GM19025 (cell line): ENCODE measurements at regions not wholly inside any gene's neighbourhood (a gene's known extent, or its start where the extent isn't known, plus 50 kb on each side); places are given as distances from the start of the nearest gene placed in this dataset.
"Not testable (repeated sequence)": the region's sequence is repeated elsewhere in the genome, so short reads cannot be mapped to it uniquely, and the experiment has no call there.

Experiments used
- ATAC-seq: cut with Tn5 transposase; IDR thresholded peaks from one replicate; pipeline ENCODE4 v1.9.1; 2021; ENCODE audit warnings: mild to moderate bottlenecking, low read depth, moderate library complexity; ENCODE audit not compliant: unreplicated experiment

DNA sequence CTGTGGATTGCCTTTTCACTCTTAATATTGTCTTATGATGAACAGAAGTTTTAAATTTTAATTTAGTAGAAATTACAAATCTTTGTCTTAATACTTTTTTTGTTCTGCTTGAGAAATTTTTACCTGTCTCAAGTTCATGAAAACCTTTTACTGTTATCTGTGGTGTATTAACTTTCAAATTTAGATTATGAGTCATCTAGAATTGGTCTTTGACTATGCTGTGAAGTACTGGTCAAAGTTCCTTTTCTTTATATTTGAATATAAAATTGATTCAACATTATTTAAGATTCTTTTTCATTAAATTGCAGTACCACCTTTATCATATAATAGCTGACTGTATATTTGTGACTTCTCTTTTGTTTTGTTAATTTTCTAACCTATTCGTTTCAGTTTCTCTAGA, 1385.5 kb upstream of the ZEB2 start:
- ATAC-seq = no peak

DNA sequence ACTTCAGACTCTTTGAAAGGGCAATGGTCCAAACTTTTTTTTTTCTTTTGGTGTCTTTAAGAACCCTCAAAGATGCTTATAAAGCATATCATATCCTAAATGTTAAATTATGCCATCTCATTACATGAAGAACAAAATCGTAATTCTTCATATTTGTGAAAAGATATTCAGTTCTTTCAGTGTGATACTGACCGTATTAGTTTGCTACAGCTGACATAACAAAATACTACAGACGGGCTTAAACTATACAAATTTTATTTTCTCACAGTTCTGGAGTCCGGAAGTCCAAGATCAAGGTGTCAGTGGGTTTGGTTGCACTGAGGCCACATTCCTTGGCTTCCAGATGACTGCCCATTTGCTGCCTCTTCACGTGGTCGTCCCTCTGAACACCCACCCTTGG, 1377.2 kb upstream of the ZEB2 start:
- no peak for ATAC-seq

DNA sequence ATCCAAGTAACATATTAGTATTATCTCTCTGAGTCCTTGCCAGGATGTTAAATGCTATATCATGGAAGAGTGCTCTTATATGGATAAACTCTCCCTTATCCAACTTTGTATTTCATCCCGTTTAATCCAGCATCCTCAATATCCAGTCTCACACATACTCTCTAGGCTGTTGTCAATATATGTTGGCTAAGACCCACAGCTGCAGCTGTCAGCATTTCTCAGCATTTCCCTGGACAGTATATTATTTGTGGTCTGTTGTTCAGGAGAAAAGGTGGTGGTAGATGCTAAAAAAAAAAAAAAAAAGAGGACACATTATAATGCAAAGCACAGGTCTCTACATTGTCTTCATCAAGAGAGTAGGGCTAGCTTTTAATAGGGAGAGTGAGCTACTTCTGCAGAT, 1368.0 kb upstream of the ZEB2 start:
- no peak for ATAC-seq

DNA sequence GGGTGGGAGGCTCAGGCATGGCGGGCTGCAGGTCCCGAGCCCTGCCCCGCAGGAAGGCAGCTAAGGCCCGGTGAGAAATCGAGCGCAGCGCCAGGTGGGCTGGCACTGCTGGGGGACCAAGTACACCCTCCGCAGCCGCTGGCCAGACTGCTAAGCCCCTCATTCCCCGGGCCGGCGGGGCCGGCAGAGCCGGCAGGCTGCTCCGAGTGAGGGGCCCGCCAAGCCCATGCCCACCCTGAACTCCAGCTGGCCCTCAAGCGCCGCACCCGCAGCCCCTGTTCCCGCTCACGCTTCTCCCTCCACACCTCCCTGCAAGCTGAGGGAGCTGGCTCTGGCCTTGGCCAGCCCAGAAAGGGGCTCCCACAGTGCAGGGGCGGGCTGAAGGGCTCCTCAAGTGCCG, 1361.1 kb upstream of the ZEB2 start:
- ATAC-seq = not testable (repeated sequence)

DNA sequence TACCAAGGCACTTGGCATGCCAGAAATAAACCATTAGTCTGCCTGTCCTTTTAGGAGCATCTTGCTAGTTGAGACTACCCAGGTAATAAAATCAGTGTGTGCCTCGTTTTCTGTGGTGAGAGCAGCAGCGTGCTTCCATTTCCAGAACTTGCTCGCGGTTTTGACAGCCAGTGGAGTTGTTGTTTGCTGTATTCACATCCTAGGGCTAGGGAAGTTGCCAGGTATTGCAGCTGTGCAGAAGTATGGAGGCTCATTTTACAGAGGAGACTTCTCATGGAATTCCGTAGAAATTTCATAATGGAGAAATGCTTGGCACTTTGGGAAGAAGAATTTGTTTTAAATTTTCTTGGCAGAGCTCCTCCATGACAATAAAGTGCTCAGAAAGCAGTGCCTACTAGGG, 1355.1 kb upstream of the ZEB2 start:
- no peak for ATAC-seq

DNA sequence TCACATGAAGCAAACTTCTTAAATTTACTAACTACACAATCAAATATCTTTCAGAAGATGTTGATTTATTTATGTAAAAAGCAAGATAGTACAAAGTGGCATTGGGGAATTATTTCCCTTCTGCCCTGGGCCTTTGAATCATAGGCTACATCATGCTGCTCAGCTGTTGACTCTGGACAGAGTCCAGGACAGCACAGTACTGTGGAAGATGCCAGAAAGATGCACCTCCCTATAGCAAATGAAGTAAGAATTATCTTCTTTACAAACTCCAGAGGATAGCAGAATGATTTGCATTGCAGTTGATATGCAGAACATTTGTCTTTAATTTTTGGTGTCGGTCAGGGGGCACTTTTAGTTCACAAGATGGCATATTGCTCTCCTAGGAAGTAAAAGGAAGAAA, 1354.5 kb upstream of the ZEB2 start:
- ATAC-seq = no peak

DNA sequence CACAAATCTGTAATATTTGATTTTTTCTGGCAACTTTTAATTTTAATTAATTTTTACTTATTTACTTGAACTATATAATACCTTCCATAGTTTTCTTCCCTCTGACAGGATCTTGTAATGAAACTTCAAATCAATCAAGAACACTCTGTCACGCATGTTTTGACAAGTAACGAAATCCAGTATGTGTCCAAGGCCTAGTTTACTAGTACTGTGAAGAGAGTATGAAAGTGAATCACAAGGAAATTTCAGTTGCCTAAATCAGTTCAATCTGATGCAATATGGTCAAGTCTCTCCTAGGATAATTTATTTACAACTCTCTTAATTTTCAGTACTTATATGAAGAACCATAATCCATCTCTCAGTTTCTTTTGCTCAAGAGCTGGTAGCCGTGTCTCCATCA, 1344.6 kb upstream of the ZEB2 start:
- ATAC-seq = no peak

DNA sequence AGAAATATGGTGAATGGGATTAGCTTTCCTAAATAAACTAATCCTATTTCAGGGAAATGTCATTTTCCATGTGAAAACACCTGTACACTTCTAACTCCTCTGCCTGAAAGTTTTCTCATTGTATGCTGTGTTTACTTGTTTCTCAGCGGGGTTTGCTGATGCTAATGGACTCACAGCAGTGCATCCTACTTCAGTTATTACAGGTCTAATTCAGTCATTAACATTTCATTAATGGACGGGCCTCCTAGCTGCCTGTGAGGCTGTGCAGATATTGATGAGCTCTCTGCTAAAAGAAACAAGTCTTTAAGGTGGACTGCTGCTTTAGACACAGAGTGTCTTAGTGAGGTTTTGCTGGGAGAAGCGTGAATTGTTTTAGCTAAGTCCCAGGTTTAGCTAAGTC, 1342.0 kb upstream of the ZEB2 start:
- ATAC-seq = no peak

DNA sequence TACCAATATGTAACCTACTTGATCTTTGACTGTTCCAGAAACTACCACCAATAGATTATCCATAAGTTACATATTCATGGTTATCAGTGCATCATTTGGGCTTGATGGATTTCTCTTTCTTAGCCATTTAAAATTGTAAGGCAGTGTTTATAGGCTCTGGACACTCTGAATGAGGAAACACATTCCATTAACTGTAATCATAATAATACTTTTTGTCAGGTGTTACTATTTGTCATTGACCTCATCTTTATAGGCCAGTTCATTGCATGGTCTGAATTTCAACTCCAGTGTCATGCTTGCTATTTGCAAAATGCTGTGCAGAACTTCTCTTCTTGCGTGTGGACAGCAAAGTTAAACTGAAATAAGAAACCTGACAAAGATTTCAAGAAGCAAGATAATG, 1340.2 kb upstream of the ZEB2 start:
- ATAC-seq = no peak

DNA sequence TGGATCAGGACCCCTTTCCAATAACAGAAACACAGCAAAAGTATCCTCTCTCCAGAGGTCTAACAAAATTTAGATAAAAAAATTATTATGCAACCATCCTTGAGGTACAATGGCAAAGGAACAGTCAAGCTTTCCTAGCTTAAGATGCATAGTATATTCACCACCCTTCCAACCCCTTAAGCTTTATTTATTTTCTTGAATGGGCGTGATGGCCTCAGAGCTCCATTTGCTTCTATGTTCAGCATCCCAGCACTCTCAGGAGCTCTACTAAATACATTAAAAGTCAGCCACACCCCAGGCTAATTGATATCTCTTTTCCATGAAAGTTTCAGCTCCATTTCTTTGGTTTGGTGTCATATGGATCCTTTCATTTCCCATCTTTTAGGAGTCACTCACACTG, 1335.2 kb upstream of the ZEB2 start:
- ATAC-seq = no peak

DNA sequence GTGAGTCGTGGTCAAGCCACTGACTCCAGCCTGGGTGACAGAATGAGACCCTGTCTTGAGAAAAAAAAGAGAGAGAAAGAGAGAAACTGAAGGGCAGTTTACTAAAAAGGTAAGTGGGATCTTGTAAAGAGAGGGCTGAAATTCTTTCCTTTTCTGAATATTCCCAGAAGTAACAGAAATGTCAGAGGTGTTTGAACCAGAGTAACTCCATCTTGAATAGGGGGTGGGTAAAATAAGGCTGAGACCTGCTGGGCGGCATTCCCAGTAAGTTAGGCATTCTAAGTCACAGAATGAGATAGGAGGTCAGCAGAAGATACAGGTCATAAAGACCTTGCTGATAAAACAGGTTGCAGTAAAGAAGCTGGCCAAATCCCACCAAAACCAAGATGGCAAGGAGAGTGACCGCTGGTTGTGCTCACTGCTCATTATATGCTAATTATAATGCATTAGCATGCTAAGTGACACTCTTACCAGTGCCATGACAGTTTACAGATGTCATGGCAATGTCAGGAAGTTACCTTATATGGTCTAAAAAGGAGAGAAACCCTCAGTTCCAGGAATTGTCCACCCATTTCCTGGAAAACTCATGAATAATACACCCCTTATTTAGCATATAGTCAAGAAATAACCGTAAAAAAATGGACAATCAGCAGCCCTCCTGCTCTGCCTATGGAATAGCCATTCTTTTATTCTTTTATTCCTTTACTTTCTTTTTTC, 1334.3 kb upstream of the ZEB2 start:
- ATAC-seq = no peak

DNA sequence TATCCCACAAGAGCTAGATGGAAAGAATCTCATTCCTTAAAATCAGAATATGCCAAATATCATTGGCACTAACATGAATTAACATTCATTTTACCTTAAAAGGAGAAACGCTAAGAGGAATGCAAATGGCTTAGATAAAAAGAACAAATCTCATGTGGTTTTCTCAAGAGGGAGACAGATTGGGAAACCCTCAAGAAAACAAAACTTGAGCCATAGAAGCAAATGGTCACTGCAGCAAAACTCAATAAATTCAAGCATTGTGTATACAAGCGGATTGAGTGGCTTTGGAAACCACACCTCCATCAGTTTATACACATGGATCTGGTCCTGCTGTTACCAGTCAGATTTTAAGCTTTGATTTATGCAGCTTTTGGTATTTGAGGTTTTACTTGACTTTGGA, 1331.8 kb upstream of the ZEB2 start:
- no peak for ATAC-seq

DNA sequence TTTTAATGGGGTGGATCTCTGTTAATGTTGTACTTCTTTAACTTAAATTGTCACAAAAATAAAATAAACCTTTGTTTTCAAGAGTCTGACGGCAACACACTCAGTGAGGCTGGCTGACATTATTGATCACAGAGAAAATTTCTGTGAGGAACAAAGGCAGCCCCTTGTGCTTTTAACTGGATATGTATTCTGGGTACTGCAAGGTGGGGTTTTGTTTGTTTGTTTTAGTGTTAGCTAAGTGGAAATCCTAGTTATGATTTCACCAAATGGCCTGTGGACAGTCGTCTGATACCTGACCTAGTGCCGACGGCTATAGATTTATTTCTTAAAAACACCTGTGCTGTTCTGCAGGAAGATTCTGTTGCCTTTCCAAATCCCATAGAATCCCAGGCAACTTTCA, 1329.5 kb upstream of the ZEB2 start:
- no peak for ATAC-seq

DNA sequence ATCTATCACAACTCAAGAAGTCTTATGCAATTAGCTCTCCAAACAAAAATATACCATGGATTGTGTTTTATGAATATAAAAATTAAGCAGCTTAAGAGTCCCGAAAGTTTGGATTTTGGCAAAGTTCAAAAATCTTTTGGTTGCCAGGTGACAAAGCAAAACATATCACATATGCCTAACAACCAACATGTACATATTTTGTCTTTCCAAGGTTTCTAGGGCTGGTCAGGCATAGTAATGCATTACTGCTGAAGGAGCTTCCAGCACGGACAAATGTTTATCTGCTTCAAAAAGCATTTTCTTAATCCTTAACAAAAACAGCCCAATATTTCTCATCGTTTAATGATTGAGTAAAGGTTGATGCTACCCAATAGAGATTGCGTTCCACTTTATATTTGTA, 1327.1 kb upstream of the ZEB2 start:
- no peak for ATAC-seq

DNA sequence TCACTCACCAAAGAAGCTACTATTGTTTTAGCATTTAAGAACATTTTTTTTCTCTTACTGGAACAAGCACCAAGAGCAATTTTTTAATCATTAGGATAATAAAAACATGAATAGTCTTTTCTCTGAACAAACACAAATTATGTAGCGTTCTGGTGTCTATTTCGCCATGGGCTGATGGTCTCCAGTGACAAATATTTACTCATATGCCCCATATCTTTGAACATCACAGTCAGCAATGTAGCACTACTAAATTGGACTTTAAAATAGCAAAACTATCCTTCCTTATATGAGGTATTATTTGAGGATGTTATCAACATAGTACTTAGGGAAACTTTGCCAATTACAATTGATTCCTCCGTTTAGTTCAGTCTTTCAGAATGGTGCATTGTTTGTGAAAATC, 1326.0 kb upstream of the ZEB2 start:
- no peak for ATAC-seq

DNA sequence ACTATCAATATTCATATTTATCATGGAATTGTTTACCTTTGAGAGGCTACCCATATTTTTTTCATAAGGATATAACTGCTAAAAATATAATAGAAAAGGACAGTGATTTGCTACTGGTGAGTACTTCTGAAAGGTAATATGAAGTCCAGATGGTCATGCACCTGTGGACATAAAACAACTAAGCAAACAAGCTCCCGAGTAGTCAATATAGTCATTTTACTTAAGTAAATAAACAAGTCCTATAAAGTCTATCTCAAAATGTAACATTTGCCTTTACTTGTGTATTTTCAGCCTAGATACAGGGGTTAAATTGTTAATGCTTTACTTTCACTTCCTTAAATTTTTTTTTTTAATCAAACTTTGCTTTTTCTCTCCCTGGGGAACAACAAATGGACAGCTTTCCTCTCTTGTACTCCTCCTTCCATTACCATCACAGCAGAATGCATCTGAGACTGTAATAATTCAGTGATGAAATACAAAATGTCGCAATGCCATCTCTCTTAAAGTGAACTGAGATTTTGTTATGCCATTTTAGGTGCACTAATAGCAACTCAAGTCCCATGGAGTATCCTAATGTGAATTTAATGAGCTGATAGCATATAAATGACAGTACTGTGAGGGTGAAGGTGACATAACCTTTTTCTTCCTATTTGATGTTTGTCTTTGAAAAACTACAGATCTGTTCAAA, 1325.4 kb upstream of the ZEB2 start:
- ATAC-seq = no peak

DNA sequence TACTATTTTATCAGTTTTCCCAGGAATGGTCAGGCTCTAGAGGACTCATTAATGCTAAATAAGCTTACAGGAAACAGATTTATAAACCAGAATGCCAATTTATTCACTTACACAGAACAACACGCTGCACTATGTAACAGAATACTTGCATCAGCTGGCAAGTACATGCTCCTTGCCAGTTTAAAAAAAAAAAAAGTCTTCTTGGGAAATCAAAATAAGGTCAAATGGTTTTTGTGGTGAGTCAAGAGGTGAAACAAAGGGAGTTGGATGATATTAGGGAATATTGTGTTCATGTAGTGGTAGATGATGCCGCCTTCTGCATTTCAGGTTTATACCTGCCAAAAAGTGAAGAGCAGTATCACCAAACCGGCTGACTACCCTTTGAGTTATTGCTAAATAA, 1322.1 kb upstream of the ZEB2 start:
- ATAC-seq = no peak

DNA sequence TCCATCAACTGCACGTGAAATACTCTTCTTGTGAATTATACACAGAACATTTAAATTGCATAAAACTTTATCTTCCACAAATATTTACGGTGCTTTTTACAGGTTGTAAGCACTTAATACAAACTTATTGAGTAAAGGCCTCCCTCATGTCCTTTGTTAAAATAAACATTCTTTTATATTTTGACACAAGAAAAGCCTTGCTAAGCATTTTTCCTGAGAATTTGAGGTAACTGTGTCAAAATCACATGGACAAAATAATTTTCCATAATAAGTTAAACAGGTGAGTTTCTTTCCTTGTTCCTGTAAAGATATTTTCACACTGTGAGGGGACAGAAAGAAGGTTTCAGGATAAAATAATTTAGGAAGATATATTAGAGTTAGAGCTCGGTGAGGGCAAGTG, 1317.1 kb upstream of the ZEB2 start:
- ATAC-seq = no peak

DNA sequence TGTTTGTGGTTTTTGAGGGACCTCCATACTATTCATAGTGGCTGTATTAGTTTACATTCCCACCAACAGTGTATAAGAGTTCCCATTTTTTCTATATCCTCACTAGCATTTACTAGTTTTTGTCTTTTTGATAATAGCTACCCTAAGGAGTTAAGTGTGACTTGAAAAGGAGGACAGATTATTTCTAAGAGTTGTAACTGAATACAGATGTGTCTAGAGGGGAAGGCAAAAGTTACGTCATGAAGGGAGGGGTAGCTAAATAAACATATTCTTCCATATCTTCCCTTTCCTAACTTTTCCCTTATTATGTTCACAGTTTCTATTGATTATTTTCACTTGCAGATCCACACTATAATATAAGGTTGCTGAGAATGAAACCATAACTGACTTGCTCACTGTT, 1315.7 kb upstream of the ZEB2 start:
- ATAC-seq = no peak

DNA sequence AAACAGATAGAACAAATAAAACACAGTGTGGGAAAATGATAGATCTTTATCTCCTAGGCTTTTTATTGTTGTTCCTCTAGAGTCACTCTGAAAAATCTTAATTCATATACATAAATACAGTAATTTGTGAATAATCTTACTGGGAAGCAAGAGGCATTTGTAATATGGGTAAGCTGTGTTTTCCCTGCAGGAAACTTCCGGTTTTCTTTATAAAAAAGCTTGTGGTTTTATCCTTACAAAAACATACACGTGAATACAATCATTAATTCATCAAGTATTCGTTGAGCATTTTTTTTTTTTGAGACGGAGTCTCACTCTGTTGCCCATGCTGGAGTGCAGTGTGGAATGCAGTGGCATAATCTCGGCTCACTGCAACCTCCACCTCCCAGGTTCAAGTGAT, 1312.8 kb upstream of the ZEB2 start:
- no peak for ATAC-seq

DNA sequence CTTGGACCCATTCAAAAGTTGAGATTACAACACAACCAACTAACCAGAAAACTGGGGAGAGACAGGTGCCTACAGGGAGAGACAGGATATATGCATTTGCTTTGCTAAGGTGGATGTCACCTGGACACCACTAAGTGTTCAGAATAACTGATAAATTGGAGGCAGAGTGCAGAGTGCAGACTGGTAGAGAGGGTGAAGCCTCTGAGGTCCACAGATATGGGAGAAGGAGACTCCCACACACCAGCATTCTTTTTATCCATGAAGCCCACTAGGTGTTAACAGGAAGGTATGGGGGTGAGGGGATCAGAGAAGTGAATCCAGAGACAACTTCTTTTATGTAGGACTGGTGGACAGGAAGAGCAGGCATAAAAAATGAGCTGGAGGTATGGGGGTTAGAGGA, 1310.0 kb upstream of the ZEB2 start:
- no peak for ATAC-seq

DNA sequence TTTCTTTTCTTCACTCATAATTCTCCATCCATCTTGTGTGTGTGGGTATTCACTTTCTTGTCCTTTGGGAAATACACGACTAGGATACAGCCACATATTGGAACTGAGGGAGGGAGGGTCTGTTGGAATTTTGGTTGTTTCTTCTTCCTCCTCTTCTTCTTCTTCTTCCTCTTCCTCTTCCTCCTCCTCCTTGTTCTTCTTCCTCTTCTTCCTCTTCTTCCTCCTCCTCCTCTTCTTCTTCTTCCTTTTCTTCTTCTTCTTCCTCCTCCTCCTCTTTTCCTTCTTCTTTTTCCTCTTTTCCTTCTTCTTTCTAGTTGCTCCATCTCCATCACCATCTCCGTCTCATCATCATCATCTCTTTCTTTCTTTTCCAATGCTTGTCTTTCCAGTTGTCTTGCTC, 1307.3 kb upstream of the ZEB2 start:
- ATAC-seq = no peak

DNA sequence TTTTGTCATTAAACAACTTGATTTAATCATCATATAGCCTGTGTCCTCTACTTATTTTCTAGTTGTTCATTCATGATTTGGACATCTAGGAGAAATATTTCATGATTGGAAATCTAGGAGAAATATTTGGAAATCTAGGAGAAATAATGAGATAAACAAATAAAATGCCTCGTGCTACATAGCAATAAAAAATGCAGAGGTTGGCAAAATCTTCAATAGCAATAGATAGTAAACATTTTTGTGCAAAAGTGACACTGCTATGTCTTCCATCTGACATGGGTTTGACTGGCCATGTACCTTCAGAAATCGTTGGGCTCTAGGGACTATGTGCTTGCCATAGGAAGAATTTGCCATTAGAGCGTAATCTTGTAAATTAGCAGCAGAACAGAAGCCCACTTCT, 1304.5 kb upstream of the ZEB2 start:
- ATAC-seq = no peak
